GM19463 (cell line): ENCODE measurements at regions not wholly inside any gene's neighbourhood (a gene's known extent, or its start where the extent isn't known, plus 50 kb on each side); places are given as distances from the start of the nearest gene placed in this dataset.
A peak's percentile ranks its signal among the peaks of the same experiment; 100 is the strongest.

Source experiments
- ATAC-seq: cut with Tn5 transposase; IDR thresholded peaks from one replicate; pipeline ENCODE4 v1.9.1; 2021; ENCODE audit warnings: mild to moderate bottlenecking, moderate library complexity; ENCODE audit not compliant: unreplicated experiment

DNA sequence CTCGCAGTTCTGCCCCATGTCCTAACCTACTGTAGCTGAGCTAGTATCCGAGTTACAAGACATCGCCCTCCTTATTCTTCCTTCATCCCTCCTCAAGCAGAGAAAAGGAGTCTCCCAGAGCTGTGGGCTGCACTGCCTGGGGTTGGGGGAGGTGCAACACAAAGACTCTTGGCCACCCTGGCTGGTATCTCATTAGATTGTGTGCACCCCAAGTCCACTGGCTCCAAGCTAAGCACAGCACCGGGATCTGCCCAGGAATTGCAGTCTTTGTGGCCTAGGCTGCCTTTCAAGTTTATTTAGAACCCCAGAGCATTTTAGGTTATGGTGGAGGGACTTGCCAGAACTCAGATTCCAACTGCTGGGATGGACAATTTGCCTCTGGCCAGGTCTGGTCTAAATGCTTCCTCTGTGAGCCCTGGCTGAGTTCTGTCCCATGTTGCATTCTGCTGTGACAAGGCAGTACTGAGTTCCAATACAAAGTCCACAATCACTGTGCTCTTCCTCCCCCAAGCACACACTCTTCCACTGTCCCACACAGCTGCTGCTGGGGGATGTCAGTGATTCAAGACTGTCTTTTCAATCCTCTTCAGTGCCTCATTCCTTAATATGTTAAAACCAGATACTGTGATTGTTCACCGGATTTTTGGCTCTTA lies 169.6 kb upstream of the CLEC14A start:
- no peak for ATAC-seq

DNA sequence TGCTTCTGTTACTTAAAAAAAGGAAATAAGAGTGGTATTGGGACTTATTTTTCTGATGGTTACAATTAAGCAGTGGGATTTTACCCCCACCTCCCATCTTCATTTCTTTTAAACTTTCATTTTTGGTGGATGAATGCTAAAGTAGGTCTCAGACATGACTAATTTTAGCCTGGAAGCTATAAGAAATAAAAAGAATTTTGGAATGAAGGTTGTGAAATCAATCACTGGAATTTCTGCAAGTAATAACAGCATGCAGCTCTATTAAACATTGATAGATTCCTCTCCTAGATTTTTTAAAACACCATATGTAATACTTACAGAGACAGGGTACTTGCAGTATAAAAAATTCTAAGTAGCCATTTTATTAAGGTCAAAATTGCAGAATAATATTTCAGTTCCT lies 164.2 kb upstream of the CLEC14A start:
- ATAC-seq, result no peak

DNA sequence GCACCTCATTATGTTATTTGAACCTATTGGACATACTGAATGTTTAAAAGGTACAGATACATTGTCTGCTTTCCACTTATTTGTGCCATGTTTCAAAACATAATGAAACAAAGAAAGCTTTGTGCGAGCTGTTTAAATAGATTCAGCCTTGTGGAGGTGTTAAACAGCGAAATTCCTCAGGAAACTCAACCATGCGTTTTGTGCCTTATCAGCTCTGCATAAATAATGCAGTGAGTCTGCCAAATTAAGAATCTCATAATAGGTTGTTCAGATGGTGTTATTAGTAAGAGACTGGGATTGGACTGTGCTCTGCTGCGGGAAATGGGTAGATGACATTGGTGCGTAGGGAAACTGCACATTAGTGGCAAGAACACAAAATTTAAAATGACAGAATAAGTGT lies 163.7 kb upstream of the CLEC14A start:
- no peak for ATAC-seq

DNA sequence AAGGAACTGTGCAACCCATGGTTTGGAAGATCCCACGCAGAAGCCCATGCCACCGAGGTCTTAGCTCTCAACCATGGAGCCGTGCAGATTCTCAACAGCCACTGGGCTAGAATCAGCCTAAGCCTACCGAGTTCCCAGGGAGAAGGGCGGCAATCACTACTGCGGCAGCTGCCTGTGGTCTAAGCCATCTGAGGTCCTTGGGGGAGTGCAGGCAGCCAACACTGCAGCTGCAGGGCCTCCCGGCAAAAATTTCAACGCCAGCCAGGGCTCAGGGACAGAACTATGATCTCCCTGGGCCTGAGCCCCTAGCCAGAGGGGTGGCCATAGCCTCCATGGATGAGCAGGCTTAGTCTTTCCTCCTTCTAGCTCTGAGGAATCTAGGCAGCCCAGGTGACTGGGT lies 156.8 kb upstream of the CLEC14A start:
- ATAC-seq, result no peak

DNA sequence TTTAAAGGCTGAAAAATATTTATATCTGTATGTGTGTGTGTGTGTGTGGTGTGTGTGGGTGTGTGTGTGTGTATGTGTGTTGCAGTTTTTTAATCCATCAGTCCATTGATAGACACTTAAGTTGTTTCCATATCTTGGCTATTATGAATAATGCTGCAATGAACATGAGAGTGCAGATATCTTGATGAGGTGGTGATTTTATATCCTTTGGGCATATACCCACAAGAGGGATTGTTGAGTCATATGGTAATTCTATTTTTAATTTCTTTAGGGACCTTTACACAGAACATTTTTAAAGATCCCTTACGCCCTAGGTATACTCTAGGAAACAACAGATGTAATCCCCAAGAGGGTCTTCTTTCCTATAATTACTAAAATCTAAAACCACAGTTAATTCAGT lies 154.5 kb upstream of the CLEC14A start:
- no peak for ATAC-seq

DNA sequence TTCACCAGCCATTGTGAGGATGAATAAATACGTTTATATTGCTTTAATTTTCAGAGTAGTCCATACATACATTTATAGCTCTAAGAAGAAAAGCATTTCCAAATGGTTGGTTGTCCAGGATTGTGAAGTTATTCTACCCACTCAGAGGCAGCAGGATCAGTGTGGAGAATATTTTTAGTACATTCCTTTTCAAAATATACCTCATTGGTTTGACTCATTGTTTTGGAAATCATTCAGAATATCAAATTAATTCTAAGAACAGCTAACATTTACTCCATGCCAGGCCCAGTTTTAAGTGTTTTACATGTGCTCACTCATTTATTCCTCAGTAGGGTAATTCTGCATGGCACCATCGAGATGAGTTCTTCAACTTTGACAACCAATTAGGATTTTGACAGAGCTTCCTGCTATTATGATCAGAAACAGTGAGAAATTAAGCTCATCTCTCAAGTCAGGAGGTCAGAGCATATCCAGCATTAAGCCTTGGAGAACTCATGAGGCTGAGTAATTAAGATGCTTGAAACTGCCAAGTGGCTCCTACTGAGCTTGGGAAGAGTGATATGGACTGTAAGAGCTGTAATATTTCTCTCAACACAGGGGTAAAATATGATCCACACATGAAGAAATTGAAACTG lies 153.3 kb upstream of the CLEC14A start:
- ATAC-seq, result no peak

DNA sequence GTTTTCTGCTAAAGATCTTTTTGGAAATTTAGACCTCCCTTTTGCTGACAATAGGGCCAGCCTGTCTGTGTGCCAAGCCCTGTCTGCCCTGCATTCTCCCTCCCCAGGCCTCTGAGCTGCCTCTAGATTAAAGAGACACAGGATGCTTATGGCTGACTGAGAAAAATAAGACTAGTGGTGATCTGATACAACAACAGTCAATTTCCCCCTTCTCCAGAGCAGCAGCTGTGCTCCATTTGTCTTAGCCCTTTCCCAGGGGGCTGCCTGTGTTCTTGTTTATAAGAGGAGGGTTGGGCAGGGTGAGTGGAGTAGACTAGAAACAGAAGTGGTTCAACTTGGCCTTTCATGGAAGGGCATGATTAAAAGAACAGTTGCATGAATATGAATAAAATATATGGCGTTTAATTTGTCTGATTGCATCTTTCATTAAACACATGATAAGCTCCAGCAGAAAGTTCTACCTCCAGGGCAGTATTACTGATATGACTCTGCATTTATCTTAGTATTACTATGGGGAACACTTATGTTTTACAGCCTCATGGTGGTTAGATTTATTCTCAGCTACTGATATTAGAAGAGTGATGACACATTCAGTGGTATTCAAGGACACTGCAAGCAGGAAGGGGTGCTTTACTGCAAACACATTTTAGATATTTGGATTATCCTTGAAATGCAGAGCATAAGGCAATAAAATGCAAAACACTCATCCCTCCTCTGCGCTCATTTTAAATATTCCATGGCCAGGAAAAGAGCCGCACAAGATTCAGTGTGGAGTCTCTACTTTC lies 150.2 kb upstream of the CLEC14A start:
- ATAC-seq, result no peak

DNA sequence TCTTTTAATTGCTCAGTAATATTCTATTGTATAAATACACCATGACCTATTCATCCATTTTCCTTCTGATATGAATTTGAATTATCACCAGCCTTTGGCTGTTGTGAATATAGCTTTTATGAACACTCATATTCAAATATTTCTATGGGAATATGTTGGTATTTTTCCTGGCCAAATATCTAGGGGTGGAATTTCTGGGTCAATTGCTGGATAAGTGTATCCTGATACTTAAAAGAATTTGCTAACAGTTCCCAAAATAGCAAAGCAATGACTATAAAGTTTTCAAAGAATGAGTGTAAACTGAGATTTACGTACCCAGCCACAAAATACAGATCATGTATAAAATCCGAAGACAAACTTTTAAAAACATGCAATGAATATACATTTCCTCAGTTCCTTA lies 148.7 kb upstream of the CLEC14A start:
- ATAC-seq, result no peak

DNA sequence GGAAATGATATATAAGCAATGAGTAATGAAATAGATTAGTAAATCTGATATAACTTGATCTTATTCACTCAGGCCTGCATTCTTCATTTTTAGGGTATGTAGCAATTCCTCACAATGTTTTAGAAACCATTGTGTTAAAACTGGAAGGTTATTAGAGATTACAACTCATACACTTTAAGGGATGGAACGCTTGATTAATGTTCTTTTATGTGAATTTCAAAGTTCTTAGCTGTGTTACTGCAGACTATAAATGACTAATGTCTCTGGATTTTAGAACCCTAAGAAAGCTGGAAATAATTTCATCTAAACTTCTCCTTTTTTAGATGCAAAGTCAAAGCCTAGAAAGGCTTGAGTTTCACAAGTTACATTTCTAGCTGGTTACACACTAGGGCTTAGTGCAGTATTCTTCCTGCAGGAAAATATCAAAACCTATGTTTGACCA lies 148.2 kb upstream of the CLEC14A start:
- no peak for ATAC-seq

DNA sequence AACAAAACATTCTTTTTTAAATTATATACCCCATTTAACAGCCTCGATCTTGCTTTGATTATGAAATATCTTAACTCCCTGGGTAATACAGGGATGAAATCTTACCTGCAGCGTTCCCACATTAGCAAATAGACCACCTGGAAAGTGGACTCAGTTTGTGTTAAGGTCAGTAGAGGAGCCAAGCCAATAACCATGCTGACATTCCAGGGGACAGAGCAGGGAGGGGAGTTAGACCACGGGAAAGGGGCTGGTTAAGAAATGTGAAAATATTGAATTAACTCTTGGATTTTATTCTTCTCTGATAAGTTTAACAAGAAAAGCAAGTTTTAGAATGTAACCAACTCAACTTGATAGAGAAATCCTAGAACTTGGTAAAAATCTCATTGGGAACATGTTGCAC lies 144.9 kb upstream of the CLEC14A start:
- ATAC-seq, result no peak

DNA sequence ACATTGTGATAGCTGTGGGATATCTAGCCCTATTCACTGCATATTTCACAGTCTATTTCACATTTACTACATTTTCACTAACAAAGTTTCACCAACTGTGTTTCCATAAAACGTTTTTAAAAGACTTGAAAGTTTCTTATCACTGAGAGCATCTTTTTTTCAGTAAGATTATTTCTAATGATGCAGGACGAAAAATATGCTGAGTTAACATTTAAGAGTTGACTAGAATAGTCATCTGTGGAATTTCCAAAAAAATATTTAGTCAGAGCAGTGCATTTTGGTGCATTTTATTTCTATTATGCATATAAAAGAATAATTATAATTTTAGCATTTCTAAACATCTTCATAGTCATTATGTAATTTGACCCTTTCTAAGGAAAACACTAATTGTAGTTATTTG lies 143.8 kb upstream of the CLEC14A start:
- ATAC-seq, result no peak

DNA sequence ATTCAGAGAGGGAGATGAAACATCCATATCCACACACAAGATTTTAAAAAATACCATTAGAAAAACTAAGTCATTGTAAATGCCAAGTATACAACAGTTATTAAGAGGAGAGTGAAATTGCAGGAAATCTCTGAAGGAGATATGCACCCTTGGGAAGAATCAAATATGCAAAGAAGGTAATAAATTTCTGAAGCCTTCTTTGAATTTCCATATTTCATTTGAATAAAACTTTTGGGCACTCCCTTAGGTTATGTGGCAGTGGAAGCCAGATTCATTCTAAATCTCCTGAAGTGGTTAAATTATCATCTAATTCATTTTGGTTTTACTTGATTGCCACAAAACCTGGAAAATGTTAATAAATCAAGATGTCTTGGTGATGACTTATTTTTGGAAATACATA lies 138.9 kb upstream of the CLEC14A start:
- no peak for ATAC-seq

DNA sequence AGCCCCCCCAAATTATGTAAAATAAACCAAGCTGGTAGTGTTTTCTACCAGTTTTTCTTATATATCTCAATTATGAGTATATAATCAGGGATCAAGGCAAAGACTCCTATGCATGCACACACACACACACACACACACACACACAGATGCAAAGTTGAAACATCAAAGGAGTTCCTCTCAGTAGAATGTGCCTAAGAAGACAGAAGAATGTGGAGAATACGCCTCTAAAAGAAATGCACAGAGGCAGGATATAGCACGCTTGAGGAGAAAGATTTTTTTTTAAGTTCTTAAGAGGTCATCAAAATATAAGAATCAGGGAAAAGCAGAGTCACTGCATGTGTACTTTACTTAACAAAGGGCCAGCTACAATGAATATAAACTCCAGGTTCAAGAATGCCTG lies 138.2 kb upstream of the CLEC14A start:
- ATAC-seq, result no peak

DNA sequence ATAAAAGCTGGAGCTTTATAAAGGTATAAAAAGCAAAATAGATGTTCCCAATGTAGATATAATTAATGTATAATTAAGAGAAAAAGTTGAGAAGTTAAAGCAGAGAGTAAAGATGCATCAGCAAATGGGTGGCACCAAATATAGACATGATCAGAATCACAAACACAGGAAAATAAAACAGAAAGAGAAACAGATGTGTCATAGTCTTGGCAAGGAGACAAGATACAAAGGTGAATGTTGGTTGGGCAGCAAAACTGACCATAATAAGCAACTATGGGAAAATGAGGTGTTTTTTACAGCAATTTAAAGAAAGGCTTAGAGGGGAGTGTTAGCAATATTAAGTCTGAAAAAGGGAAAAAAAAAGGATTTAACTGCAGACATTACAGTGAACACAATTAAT lies 135.4 kb upstream of the CLEC14A start:
- peak; percentile 54 for ATAC-seq

DNA sequence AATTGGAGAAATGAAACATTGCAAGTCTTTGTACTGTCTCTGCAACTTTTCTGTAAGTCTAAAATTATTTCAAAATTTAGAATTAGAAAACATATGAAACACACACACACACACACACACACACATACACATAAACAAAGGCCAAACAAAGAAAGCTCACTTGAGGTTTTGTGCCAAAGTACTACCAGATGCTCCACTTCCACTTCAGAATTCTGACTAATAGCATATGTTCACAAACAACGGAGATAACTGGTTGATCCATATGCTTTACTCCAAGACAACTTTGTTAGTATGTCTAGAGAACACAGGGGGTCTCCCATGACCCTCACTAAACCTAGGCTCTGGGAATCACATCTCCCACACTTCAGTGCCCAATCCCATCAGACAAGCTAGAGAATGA lies 133.8 kb upstream of the CLEC14A start:
- ATAC-seq, result no peak

DNA sequence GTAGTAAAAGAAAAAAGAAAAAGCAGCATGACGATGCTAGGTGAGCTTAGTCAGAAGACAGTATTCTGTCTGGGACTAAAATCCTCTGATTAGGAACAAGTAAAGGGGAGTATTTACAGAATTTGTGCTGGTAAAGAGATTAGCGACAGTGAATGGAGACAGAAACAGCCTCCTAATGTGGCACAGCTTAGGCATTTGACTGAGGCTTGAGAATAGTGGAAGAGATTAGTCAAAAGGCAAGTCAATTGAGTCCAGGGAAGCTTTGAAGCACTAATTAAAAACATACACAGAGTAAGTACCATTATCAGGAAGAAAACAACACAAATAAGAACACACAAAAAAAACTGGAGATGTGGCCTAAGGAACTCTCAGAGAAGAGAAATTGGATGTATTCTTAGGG lies 131.9 kb upstream of the CLEC14A start:
- no peak for ATAC-seq

DNA sequence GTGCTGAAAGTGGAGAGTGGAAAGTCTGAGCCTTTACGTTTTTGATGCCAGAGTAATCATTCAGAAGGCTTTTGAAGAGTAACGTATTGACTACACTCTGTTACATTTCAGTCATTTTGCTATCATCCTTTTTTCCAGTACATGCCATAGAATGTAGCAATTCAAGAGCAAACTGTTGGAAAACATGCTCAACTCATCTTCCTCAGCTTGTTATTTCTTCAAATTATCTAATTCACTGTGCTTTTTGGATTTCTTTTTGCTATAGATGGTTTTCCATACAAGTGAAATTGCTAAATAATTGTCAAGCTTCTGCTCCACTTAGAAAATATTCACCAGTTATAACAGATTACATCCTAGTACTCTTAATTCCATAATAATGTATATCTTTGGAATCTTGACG lies 129.9 kb upstream of the CLEC14A start:
- ATAC-seq, result no peak

DNA sequence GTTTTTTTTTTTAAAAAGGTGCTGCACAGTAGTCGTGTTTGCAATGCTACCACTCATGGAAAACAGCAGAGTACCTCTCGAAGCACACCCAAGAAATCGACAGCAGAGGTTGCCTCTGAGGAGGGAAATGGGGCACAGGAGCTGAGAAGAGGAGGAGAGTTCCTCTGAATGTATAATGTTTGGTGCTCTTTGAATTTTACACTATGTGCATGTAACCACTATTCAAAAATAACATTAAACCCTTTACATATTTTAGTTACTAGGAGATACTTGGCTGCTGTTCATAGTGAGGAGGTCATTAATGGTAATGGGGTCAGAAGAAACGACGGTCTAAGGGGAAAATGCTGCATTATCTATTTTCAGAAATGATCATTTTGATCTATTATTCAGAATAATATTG lies 129.4 kb upstream of the CLEC14A start:
- no peak for ATAC-seq

DNA sequence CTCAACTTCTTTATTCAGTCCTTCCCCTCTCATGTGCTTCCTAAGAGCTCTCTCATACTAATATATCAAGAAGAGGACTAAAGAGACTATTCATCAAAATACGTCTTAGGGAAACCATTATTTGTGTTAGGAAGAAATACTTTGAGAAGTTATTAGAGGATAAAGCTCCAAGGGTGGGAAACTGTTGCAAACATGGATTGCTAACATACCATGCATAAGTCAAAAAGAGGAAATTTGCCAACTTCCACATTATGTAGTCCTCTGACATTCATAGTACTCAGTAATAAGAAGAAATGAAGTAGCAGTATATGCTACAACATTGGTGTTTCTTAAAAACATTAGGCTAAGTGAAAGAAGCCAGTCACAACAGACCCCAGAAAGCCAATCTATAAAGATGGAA lies 128.8 kb upstream of the CLEC14A start:
- ATAC-seq, result no peak

DNA sequence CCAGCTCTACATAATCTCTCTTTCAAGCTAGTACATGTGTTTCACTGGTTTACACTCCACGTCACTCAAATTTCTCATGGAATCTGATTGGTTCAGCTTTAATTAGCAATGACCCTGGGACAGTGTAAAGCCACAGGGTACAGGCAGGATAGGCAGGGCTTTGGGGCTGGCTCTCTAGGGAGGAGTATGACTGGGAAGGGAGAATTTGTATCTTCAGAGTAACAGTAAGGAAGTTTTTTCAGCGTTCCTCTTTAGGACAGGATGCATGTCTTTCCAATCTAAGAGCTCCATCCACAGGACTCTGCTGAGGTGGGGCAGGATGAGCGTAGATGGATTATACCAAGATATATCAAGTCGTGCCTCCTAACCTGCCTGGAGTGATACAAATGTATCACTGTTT lies 112.0 kb upstream of the CLEC14A start:
- ATAC-seq, result no peak

DNA sequence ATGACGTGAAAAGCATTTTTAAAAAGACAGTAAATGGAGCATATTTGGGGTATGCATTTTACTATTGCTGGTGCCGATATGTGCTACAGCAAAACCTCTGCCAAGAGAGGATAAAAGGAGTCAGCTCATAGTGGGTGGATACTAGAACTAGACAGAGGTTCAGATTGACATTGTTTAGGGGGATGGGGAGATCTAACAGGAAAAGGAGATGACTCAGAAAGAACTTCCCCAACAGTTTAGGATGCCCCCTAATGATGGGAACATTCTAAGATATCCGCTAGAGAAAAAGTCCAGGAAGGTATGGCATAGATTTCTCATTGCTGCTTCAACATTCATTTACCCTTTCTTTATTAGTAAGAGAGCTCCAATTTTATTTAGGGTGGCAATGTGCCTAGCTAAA lies 110.5 kb upstream of the CLEC14A start:
- ATAC-seq, result no peak

DNA sequence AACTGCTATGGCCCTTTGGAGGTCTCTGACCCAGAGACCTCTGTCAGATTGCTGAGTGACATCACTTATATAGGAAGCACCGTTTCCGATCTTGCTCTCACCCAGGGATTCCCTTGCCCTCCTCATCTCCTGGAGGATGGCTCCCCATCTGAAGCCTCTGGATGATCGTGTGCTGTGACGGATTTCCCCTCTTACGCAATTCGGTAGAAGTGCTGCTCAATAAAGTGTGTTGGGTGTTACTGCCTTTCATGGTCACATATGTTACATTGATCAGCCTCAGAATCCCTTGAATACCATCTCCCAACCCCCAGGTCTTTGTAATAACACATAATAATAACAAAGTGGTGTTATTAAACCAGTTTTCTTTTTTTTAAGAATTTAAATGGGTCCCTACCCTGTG lies 107.3 kb upstream of the CLEC14A start:
- ATAC-seq, result no peak
